ENCODE measurements at regions not wholly inside any gene's neighbourhood (a gene's known extent, or its start where the extent isn't known, plus 50 kb on each side); places are given as distances from the start of the nearest gene placed in this dataset.

DNA sequence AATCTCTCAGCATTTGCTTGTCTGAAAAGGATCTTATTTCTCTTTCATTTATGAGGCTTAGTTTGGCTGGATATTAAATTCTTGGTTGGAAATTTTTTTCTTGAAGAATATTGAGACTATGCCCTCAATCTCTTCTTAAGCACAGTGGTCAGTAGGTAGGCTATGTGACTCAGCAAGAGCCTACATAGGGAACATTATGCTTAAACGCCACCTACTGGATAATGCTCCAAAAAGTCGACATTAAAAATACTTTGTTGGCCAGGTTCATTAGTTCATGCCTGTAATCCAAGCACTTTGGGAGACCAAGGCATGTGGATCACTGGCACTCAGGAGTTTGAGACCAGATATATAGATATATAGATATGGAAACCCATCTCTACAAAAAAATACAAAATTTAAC is 678.0 kb upstream of the USP24 start:
- TF ChIP-seq EZH2 (IDR thresholded peaks at IDR 0.05) (no peak), POLR2AphosphoS5 (IDR thresholded peaks at IDR 0.05; ENCODE audit: borderline replicate concordance, low read depth, low read length) (no peak), FOXP2 (optimal IDR thresholded peaks at IDR 0.05; ENCODE audit: control extremely low read depth, extremely low read length, insufficient read depth) (no peak)
